AG10803 (cell line): ENCODE measurements at regions not wholly inside any gene's neighbourhood (a gene's known extent, or its start where the extent isn't known, plus 50 kb on each side); places are given as distances from the start of the nearest gene placed in this dataset.
A peak's percentile ranks its signal among the peaks of the same experiment; 100 is the strongest.
"Not testable (repeated sequence)": the region's sequence is repeated elsewhere in the genome, so short reads cannot be mapped to it uniquely, and the experiment has no call there.

Experiments used
- DNase-seq: peaks from one replicate; pipeline ENCODE4 v3.0.0; 2010; ENCODE audit warnings: low read depth
- H3K4me3 ChIP-seq: 2 replicates; pipeline ENCODE4 v1.5.1; 2011; ENCODE audit warnings: mild to moderate bottlenecking, low read length, control low read depth
- TF ChIP-seq, protein P1 (sequence below): conservative IDR thresholded peaks from 2 replicates; pipeline ENCODE4 v1.5.1; 2011; ENCODE audit warnings: mild to moderate bottlenecking, low read length, control low read depth, inconsistent platforms

DNA sequence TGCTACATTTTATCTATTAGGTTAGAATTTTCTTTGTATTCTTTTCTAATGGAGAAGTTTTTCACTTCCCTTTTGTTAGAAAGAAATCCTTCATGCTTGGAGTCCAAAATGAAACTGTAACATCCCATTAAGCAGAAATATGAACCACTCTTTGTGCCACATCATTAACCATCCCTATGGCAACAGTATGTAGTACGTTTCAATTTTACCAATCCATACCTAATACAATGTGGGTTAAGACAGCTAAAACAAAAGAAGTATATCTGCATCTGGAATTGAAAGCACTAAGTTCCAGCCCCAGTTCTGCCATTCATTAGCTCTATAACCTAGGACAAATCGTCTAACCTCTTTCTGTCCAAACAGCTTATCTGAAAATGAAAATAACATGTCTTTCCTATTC lies 409.2 kb upstream of the SPHKAP start:
- TF ChIP-seq, protein P1, sequence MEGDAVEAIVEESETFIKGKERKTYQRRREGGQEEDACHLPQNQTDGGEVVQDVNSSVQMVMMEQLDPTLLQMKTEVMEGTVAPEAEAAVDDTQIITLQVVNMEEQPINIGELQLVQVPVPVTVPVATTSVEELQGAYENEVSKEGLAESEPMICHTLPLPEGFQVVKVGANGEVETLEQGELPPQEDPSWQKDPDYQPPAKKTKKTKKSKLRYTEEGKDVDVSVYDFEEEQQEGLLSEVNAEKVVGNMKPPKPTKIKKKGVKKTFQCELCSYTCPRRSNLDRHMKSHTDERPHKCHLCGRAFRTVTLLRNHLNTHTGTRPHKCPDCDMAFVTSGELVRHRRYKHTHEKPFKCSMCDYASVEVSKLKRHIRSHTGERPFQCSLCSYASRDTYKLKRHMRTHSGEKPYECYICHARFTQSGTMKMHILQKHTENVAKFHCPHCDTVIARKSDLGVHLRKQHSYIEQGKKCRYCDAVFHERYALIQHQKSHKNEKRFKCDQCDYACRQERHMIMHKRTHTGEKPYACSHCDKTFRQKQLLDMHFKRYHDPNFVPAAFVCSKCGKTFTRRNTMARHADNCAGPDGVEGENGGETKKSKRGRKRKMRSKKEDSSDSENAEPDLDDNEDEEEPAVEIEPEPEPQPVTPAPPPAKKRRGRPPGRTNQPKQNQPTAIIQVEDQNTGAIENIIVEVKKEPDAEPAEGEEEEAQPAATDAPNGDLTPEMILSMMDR: no peak
- no peak for DNase-seq
- no peak overlapping the region for H3K4me3 ChIP-seq

DNA sequence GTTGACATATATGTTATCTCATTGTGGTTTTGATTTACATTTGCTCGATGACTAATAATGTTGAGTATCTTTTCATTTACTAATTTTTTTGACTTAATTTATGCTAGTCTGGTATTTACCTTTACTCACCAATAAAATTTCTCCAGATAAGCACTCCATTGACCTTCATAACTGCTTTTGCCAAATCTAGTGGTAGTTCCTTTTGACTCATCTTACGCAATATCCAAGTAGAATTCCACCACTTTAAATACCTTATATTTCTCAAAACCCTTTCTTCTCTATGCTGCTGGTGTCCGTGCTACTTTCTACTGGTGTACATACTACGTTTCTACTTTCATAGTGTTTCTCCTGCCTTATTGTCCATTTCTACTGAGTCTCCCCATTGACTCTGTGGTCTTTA lies 407.6 kb upstream of the SPHKAP start:
- no peak for DNase-seq
- H3K4me3 ChIP-seq: no peak overlapping the region
- TF ChIP-seq, protein P1: no peak

GRCh38 chr2:228581731-228582130 lies 400.2 kb upstream of the SPHKAP start:
- DNase-seq: no peak
- TF ChIP-seq, protein P1: no peak
- no peak overlapping the region for H3K4me3 ChIP-seq

- TF ChIP-seq, protein P1: no peak
- H3K4me3 ChIP-seq: no peak overlapping the region
- DNase-seq: no peak
These were observed 394.4 kb upstream of the SPHKAP start for GRCh38 chr2:228575897-228576296.

- H3K4me3 ChIP-seq, DNase-seq: not testable (repeated sequence)
These were observed 386.8 kb upstream of the SPHKAP start for GRCh38 chr2:228568275-228568674.

GRCh38 chr2:228561816-228562215 lies 380.3 kb upstream of the SPHKAP start:
- H3K4me3 ChIP-seq: no peak overlapping the region
- TF ChIP-seq, protein P1: no peak

DNA sequence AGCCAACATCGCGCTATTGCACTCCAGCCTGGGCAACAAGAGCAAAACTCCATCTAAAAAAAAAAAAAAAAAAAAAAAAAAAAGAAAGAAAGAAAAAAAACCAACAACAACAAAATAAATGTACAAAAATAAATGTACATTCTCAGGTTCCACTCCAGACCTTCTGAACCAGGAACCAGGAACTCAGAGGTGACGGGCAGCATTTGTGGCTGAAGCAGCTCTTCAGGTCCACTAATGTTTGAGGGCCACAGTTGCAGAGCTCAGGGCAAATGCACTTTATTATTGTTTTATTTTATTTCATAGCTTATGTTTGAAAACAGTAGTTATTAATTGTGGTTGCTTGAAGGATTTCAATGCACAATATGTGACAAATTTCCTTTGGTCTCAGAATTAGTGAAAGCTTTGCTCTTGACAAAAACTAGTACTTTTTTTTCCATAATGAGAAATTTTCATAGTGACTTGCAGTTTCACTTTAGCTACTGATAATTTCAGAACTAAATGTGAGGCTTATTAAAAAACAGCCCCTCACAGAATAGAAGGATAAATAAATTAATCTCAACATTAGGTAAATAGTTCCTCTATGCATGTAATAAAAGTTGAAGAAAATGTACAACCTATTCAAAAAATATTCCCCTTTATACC lies 378.4 kb upstream of the SPHKAP start:
- no peak overlapping the region for H3K4me3 ChIP-seq
- DNase-seq: no peak
- TF ChIP-seq, protein P1: no peak

More at GRCh38 chr2:228561816-228562215, 380.3 kb upstream of the SPHKAP start:
- no peak for DNase-seq

DNA sequence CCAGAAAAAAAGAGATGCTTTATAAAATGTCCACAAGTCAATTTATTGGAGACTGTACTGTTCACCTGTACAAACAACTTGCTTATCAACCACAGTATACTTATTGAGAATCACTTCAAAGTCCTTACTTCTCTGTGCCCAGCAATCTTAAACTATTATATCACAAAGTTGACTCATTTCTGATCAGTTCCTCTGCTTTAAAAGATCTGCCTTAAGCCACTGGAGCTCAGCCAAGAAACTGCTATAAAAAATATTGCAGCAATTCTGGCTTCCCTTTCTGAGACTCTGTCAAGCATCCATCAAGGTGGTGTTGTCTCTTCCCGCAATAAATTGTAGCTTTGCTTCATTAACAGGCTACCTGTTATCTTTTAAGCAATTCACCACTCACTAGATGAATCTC lies 375.2 kb upstream of the SPHKAP start:
- H3K4me3 ChIP-seq: no peak overlapping the region
- DNase-seq: peak; percentile 7
- TF ChIP-seq, protein P1: no peak
